GM23338 (cell line): ENCODE measurements at regions not wholly inside any gene's neighbourhood (a gene's known extent, or its start where the extent isn't known, plus 50 kb on each side); places are given as distances from the start of the nearest gene placed in this dataset.

ENCODE experiments used
- ATAC-seq: fragments of 200-7000 bp; cut with Tn5 transposase; 3 replicates; pipeline ENCODE4 v1.9.1; 2020
- DNase-seq: peaks from one replicate; pipeline ENCODE4 v3.0.0-alpha.2; 2015; ENCODE audit warnings: low spot score
- H2AFZ ChIP-seq: fragments of 200-600 bp; sonication (generic); 2 replicates; pipeline ENCODE4 v1.8.0; 2016; ENCODE audit warnings: antibody characterized with exemption, mild to moderate bottlenecking, moderate library complexity
- H3F3A ChIP-seq: fragments of 200-600 bp; sonication (generic); replicated peaks from 2 replicates; pipeline ENCODE4 v1.8.0; 2017; ENCODE audit warnings: antibody characterized with exemption, mixed run types, low read depth
- H3K27ac ChIP-seq: fragments of 200-600 bp; sonication (generic); 2 replicates; pipeline ENCODE4 v1.6.1; 2016; ENCODE audit warnings: low read depth
- H3K27me3 ChIP-seq: fragments of 200-600 bp; sonication (generic); 2 replicates; pipeline ENCODE4 v1.8.0; 2016; ENCODE audit warnings: mild to moderate bottlenecking, mixed run types, moderate library complexity; ENCODE audit not compliant: insufficient read depth
- H3K36me3 ChIP-seq: fragments of 200-600 bp; sonication (generic); 2 replicates; pipeline ENCODE4 v1.8.0; 2016; ENCODE audit warnings: mild to moderate bottlenecking; ENCODE audit not compliant: insufficient read depth
- H3K4me1 ChIP-seq: fragments of 200-600 bp; sonication (generic); 2 replicates; pipeline ENCODE4 v1.8.0; 2016; ENCODE audit warnings: mild to moderate bottlenecking, moderate library complexity; ENCODE audit not compliant: insufficient read depth
- H3K4me2 ChIP-seq: fragments of 200-600 bp; sonication (generic); 2 replicates; pipeline ENCODE4 v1.7.1; 2017; ENCODE audit warnings: mixed run types
- H3K4me3 ChIP-seq: fragments of 200-600 bp; sonication (generic); 2 replicates; pipeline ENCODE4 v1.6.1; 2016; ENCODE audit warnings: mixed run types
- H3K79me2 ChIP-seq: fragments of 200-600 bp; sonication (generic); replicated peaks from 2 replicates; pipeline ENCODE4 v1.8.0; 2017; ENCODE audit warnings: mild to moderate bottlenecking; ENCODE audit not compliant: insufficient read depth
- H3K9me2 ChIP-seq: fragments of 200-600 bp; sonication (generic); 2 replicates; pipeline ENCODE4 v1.8.0; 2017; ENCODE audit not compliant: insufficient read depth
- H4K20me1 ChIP-seq: fragments of 200-600 bp; sonication (generic); replicated peaks from 2 replicates; pipeline ENCODE4 v1.8.0; 2017; ENCODE audit warnings: mild to moderate bottlenecking; ENCODE audit not compliant: insufficient read depth
- H3K27ac Mint-ChIP-seq: 2 replicates; pipeline ENCODE4 v1.8.0; 2020; ENCODE audit warnings: inconsistent platforms, mild to moderate bottlenecking, moderate library complexity, mixed read lengths
- H3K27me3 Mint-ChIP-seq: 3 replicates; pipeline ENCODE4 v1.8.0; 2022; ENCODE audit warnings: low read depth, mild to moderate bottlenecking, moderate library complexity, mixed read lengths, inconsistent platforms; ENCODE audit not compliant: insufficient read depth, poor library complexity
- H3K36me3 Mint-ChIP-seq: 3 replicates; pipeline ENCODE4 v1.8.0; 2021; ENCODE audit warnings: low read depth, mild to moderate bottlenecking, inconsistent platforms, moderate library complexity, mixed read lengths
- H3K4me1 Mint-ChIP-seq: 3 replicates; pipeline ENCODE4 v1.8.0; 2020; ENCODE audit warnings: mild to moderate bottlenecking, inconsistent platforms, mixed read lengths
- H3K4me3 Mint-ChIP-seq: 3 replicates; pipeline ENCODE4 v1.8.0; 2021; ENCODE audit warnings: moderate library complexity, mild to moderate bottlenecking, inconsistent platforms, mixed read lengths
- H3K9me3 Mint-ChIP-seq: 3 replicates; pipeline ENCODE4 v1.8.0; 2020; ENCODE audit warnings: moderate library complexity, mild to moderate bottlenecking, inconsistent platforms, mixed read lengths
- CREB1 ChIP-seq: fragments of 250-450 bp; sonication (Bioruptor Pico); IDR thresholded peaks from 2 replicates; pipeline ENCODE4 v1.5.0; 2020; ENCODE audit warnings: low read depth, mild to moderate bottlenecking, moderate library complexity
- ETS1 ChIP-seq: IDR thresholded peaks from 2 replicates; pipeline ENCODE4 v1.6.1; 2016; ENCODE audit warnings: antibody characterized with exemption
- EZH2 ChIP-seq: fragments of 200-600 bp; sonication (generic); IDR thresholded peaks from one replicate; pipeline ENCODE4 v1.8.0; 2017; ENCODE audit warnings: antibody characterized with exemption, mild to moderate bottlenecking, low read depth; ENCODE audit not compliant: unreplicated experiment
- EZH2phosphoT487 ChIP-seq: fragments of 200-600 bp; sonication (generic); IDR thresholded peaks from one replicate; pipeline ENCODE4 v1.8.1; 2018; ENCODE audit warnings: antibody characterized with exemption; ENCODE audit not compliant: unreplicated experiment
- JUNB ChIP-seq: IDR thresholded peaks from one replicate; pipeline ENCODE4 v1.6.1; 2016; ENCODE audit warnings: antibody characterized with exemption; ENCODE audit not compliant: unreplicated experiment
- NANOG ChIP-seq: IDR thresholded peaks from 2 replicates; pipeline ENCODE4 v1.6.1; 2016; ENCODE audit warnings: antibody characterized with exemption, borderline replicate concordance
- POLR2AphosphoS5 ChIP-seq: IDR thresholded peaks from 2 replicates; pipeline ENCODE4 v1.6.1; 2016; ENCODE audit warnings: antibody characterized with exemption, low read depth
- REST ChIP-seq: IDR thresholded peaks from one replicate; pipeline ENCODE4 v1.6.1; 2018; ENCODE audit warnings: antibody characterized with exemption; ENCODE audit not compliant: unreplicated experiment
- ZNF114 ChIP-seq: fragments of 250-450 bp; sonication (Bioruptor Pico); IDR thresholded peaks from 2 replicates; pipeline ENCODE4 v1.5.0; 2020; ENCODE audit warnings: mild to moderate bottlenecking, moderate library complexity
- ZNF331 ChIP-seq: fragments of 250-450 bp; sonication (Bioruptor Pico); IDR thresholded peaks from 2 replicates; pipeline ENCODE4 v1.5.0; 2020; ENCODE audit warnings: low read depth, mild to moderate bottlenecking, moderate library complexity
- ZNF462 ChIP-seq: fragments of 250-450 bp; sonication (Bioruptor Pico); IDR thresholded peaks from 2 replicates; pipeline ENCODE4 v1.5.0; 2020; ENCODE audit warnings: mild to moderate bottlenecking, moderate library complexity

GRCh38 chr17:33564146-33564545 lies 271.1 kb upstream of the ASIC2 start (continued):
- no peak for TF ChIP-seq EZH2
- TF ChIP-seq REST = no peak

GRCh38 chr17:33567223-33567622 lies 274.1 kb upstream of the ASIC2 start:
- ATAC-seq (no peak), DNase-seq (no peak)
- peaks cover 3% of the 10 kb centered on the region; the same call in 1 of the 2 replicates for H3K36me3 ChIP-seq
- H3F3A ChIP-seq = no peaks in the 10 kb centered on the region
- H3K79me2 ChIP-seq = no peaks in the 10 kb centered on the region
- H3K4me3 ChIP-seq = no peak overlapping the region
- Mint-ChIP-seq H3K4me3 (no peak overlapping the region), H3K27ac (no peak overlapping the region), H3K36me3 (peaks cover 8% of the 10 kb centered on the region; the same call in 2 of the 3 replicates), H3K9me3 (peaks cover 27% of the 10 kb centered on the region), H3K27me3 (peaks cover 3% of the 10 kb centered on the region), H3K4me1 (peaks cover 2% of the 10 kb centered on the region; the same call in 1 of the 3 replicates)
- no peaks in the 10 kb centered on the region for H4K20me1 ChIP-seq
- no peaks in the 10 kb centered on the region for H3K27me3 ChIP-seq
- no peak overlapping the region for H3K4me2 ChIP-seq
- no peak overlapping the region for H2AFZ ChIP-seq
- no peaks in the 10 kb centered on the region; the same call in 1 of the 2 replicates for H3K4me1 ChIP-seq
- peaks cover 29% of the 10 kb centered on the region for H3K9me2 ChIP-seq
- no peak overlapping the region for H3K27ac ChIP-seq
- TF ChIP-seq ZNF462 (CRISPR knock-in tag) (no peak), CREB1 (CRISPR knock-in tag) (no peak), ETS1 (no peak), POLR2AphosphoS5 (no peak), ZNF331 (CRISPR knock-in tag) (no peak), NANOG (no peak), REST (no peak), JUNB (no peak), EZH2phosphoT487 (no peak), ZNF114 (CRISPR knock-in tag) (no peak), EZH2 (no peak)
